GM18505 (cell line): ENCODE measurements at regions not wholly inside any gene's neighbourhood (a gene's known extent, or its start where the extent isn't known, plus 50 kb on each side); places are given as distances from the start of the nearest gene placed in this dataset.
A peak's percentile ranks its signal among the peaks of the same experiment; 100 is the strongest.

Source experiments
- ATAC-seq: cut with Tn5 transposase; IDR thresholded peaks from one replicate; pipeline ENCODE4 v1.9.1; 2021; ENCODE audit not compliant: unreplicated experiment
- POLR2A ChIP-seq: IDR thresholded peaks from 4 replicates; pipeline ENCODE4 v1.6.1; 2011; ENCODE audit warnings: borderline replicate concordance; ENCODE audit not compliant: insufficient read depth, insufficient read length; ENCODE audit errors: extremely low read depth

DNA sequence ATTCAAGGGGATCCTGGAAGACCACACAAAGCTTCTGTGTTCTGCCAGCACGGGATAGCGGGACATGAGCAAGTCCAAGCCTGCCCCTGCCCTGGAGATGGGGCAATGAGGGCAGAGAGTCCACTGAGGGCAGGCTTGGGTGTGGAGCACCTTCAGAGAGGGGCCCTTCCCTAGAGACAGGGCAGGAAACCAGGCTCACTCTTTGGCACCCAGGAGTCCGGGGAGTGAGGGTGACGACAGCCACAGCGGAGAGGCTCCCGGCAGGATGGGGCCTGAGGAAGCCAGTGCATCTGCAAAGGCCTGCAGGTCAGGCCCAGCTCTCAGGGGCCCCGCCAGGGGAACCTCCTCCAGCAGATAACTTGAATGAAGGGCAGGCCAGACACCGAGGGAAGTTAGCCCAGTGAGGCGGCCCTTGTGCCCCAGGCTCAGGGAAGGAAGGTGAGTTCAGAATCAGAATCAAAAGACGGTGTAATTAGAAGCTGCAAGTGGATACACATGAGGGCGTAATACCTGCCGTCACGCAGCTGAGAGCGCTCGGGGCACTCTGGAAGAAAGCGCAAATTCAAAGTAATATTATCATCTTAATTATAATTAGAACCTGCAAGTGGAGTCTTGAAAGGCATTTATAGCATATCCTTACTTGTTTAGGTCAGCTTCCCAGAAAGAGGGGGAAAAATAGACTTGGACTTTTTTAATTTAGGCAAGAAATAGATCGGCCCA is 142.6 kb upstream of the LGALSL start:
- no peak for ATAC-seq
- TF ChIP-seq POLR2A: no peak

DNA sequence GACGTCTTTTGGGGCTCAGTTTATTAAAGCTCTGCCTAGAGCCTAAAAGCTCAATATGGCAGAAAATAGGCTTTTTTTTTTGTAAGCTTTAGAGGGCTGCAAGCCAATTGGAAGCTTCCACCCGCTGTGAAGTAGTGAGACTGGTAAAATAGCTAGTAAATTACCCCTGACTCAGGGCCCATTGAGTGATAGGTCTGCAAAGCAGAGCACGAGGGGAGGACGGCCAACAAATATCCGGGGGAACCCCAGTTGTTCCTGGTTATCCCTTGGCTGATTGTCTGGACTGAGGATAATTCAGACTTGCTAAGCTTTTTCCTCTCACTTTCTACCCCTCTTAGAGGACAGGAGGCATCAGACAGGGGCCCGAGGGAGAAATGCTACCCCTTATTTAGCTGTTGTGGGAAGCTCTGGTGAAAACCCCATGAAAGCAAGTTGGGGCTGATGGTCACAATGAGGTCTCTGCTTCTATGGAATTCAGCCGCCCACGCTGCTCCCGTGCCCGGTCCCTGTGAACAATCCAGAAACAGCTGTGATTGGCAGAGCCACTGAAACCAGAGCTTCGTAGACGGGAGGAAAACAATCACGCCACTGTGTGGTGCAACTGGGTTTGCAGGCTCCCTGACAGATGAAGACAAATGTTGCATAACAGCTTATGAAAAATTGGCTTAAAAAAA is 141.9 kb upstream of the LGALSL start:
- TF ChIP-seq POLR2A: no peak
- ATAC-seq: no peak

DNA sequence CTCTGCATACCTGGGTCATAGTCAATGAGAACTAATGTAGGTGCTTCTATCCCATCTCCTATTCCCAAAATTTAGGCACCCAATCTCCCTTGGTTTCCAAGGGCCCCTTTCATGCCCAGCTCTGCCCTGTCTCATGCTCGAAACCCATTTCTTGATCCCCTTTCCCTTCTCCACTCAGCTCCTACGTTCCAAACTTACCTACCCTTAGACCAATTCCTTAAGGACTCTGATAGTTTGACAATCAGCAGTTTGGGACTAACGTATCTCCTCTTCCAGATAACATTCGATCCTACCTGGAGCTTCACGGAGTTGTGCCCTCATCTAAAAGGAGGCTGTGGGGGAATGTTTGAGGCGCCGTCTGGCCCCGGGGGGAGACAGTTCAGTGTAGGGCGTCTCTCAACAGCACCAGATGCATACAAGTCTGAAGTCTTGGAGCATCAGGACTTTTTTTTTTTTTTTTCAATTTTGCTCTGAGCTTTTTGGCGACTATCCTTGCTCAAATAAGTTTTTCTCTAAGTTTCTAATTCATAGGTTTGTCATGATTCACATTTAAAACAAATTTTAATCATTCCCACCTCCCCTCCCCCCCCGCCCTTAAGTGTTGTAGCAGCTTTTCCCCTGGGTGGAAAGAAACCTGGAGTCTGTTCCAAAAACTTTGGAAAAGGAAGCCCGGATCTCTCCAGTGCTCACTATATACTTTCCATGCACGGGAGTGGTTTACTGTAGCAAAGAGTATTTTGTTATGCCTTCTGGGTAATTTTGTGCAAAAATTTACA is 141.2 kb upstream of the LGALSL start:
- no peak for TF ChIP-seq POLR2A
- no peak for ATAC-seq

DNA sequence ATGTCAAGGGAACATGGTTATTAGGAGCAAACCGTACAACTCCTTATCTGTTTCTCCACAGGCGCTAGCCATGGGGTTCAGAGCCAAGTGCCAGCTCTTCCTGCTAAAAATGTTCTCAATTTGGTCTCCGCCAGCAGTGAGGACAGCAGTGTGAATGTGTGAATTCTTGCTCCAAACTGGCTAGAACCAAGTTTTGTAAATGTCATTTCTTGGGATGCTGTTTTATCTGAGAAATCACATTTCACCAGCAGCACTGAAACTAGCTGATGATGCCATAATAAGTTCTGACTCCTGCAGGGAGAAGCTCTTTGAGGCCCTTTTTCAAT is 140.6 kb upstream of the LGALSL start:
- no peak for ATAC-seq
- no peak for TF ChIP-seq POLR2A

DNA sequence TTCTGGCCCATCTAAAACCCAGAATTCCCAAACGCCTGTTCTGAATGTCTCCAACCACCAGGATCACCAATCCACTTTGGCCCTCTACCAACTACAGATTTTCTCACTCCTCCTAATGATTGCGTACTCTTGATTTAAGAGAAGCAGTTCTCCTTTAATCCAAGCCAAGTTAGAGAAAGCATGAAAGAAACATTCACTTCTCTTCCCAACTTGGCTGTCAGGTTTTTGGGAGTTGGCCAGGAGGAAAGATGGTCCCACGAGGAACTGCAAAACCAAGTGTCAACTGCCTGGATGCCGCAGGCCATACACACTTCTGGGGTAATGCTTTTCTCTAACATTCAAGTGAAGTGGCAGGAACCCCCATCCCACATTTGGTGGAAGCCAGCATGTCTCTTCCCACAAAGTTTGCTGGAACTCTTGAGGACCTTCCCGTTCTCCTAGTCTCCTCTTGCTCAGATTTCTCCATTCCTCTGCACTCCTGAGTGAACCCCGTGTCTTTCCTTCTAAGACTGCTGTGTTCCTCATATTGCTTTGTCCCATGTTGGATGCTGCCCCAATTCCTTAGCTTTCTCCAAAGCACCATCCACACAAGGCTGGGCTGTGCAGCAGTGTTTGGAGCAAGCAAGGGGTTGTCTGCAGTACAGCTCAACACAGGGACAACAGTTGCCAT is 138.5 kb upstream of the LGALSL start:
- ATAC-seq: no peak
- no peak for TF ChIP-seq POLR2A

DNA sequence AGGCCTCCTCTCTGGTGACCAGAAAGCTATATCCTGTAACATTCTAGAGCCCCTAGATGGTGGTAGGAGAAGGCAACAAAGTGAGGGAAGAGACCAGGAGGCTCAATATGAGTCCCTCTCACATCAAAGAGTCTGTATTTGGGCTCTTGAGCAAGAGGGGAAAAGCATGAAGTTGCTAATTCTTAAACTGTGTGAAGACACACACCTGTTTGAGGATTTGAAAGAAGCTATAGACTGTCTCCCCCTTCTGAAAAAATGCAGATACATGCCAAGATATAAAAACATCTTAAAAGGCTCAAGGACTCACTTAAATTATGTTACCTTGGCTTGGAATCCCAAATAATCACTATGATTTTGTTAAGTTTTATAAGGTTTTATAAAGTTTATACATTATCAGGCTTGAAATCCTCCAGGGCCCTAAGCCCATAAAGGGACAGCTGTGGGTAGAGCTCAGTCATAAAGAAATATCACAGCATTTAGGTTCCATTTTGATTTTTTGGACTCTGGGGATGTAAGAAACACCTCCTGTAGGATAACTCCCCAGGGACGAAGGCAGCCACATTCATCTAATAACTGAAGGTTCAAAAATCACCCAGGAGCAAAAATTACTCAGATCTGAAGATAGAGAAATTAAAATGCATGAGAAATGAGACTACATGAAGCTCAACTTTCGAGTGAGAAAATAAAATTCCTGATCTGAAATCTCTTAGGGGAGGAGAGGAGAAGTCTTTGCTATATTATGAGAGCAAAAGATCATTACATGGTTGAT is 136.1 kb upstream of the LGALSL start:
- no peak for ATAC-seq
- no peak for TF ChIP-seq POLR2A

DNA sequence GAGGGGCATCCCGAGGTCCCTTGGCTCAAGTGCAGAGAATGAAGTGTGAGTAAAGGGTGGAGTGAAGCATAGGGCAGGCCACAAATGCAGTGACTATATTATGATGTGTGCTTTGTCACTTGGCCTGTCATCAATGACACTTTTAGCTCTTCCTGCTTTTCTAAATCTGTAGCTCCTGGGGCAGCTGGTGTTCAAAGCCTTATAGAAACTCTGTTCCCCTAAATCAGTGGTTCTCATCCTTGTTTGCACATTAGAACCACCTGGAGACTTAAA is 135.6 kb upstream of the LGALSL start:
- no peak for ATAC-seq
- TF ChIP-seq POLR2A: no peak

DNA sequence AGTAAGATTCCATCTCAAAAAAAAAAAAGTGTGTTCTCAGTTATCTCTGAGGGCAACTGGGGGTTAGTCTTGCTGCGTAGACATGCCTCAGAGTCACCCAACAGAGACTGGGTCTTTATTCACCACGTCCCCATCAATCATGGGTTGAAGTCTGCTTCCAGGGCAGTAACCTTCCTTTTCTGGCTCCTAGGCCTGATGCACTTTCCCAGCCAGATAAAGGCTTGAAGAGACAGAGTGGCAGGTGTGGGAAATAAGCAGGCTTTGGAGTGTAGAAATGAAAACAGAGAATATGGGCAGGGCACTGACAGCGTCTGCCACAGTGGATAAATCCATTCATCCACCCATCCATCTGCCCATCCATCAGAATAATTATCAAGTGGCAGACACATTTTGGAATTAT is 134.1 kb upstream of the LGALSL start:
- TF ChIP-seq POLR2A: no peak
- no peak for ATAC-seq

DNA sequence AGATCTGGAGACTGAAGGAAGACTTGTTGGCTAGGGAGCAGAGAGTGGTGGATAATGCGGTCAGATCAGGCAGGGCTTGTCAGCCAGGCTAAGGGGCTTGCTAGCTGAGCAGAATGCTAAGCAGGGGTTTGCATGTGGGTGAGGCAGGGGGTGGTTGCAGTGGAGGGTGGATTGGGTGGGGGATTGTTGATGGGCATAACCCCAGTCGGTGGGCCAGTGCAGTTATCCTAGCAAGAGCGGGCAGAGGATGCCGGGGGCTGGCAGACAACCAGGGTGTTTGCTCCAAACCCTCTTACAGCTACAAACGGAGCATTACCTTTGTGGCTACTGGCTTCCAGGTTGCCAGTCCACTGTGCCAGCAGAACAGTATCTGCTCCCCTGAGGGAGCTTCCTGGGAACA is 131.5 kb upstream of the LGALSL start:
- no peak for ATAC-seq

DNA sequence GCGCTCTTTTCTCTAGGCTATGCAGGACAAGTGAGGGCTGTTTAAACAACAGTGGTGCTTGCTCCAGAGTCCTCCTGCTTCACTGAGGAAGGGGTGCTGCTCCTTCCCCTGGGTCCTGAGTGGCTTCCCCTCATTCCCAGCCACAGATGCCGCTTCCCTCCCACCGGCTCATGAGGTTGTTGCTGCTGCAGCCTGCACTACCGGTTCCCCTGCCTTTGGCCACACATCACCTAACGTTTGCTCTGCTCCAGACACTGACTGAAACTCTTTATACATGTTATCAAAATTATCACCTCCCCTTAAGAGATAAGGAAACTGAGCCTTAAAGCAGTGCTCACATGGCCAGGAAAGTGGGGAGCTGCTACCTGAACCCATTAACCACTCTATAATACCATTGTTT is 130.8 kb upstream of the LGALSL start:
- TF ChIP-seq POLR2A: no peak
- no peak for ATAC-seq

More for the DNA sequence above, 131.5 kb upstream of the LGALSL start:
- TF ChIP-seq POLR2A: no peak

DNA sequence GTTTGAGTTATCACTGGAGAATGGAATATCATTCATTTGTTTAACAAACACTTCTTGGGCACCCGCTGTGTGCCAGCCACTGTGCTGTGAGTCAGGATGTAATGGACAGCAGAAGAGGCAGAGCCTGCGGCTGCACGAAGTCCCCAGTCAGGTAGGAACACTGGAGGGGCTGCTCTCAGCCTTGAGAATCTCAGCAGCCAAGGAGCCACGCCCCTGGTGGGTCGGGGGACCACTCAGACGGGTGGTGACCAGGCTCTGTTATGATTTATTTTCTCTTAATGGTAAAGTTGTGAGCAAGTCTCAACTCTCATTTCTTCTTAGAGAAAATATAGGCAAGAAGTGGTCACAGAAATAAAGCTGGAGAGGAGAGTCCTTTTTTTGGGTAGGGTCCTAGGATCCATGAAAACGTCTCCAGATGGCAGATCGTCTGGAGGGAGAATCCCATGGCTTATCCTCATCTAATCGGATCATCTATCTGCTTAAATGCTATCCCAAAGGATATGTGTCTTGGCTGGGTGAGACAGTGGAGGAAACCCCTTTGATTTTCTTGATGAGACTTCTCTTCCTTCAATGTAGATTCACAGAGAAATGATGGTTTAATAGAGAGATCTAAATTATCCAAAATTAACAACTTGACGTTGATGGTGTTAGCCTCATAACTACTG is 129.1 kb upstream of the LGALSL start:
- no peak for ATAC-seq
- no peak for TF ChIP-seq POLR2A

DNA sequence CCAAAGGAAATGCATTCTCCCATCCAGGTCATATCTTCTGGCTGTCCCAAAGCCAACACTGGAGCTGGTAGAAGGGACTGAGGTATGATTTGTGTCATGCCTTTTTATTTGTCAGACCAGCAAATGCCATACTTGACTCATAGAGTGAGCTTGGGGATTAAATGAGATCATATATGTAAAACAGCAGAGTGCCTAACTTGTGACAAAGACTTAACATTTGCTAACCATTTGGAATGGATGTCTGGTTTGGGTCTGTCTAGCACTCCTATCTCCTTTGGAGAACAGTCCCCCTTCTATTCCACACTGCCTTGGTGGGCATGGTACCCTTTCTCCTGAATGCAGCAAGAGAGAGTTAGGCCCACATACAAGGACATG is 128.5 kb upstream of the LGALSL start:
- TF ChIP-seq POLR2A: no peak
- peak; percentile 4 for ATAC-seq

DNA sequence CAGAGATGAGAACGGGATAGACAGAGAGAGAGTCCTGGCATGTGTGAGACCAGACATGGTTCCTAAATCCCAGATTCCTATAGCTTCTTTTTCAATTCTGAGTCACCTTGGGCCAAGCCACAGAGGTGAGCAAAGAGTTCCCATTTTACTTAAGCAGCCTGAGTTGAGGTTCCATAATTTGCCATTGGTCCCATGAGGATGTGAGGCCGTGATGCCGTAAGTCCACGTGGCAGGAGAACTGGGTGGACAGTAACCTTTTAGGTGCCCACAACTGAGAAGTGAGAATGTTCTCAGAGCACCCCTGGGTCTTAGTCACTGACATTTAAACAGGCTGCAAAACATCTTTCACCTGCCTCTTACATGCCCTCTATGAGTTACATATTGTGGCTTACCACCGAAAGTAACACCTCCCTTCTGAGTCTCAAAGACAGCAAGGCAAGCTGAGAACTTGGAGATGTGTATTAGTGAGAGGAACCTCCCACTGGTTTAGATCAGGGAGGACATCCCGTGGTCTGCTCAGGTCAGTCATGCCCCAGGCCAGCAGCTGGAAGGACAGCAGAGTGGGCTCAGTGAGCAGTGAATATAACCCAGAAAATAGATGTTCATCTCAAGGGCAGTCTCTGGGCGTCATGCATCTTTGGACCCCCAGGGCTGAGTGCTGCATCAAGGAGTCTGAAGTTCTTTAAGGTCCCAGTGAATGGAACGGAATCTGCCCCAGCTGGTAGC is 127.9 kb upstream of the LGALSL start:
- TF ChIP-seq POLR2A: peak; percentile 62
- peak; percentile 84 for ATAC-seq

DNA sequence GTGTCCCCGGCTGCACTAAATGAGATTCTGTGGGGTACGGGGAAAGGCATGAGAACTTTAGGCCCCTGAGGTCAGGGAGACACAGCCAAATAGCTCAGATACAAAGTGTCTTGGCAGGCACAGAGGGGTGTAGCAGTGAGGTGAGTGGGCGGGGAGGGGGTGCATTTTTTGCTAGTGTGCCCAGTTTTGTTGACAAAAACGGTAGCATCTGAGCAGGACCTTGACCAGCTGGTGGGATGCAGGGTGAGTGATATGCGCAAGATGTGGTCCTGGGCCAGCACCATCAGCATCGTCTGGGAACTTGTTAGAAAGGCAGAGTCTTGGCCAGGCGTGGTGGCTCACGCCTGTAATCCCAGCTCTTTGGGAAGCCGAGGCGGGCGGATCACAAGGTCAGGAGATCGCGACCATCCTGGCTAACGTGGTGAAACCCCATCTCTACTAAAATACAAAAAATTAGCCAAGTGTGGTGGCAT is 127.3 kb upstream of the LGALSL start:
- ATAC-seq: no peak

More for the DNA sequence above, 127.3 kb upstream of the LGALSL start:
- no peak for TF ChIP-seq POLR2A
